ENCODE measurements at regions not wholly inside any gene's neighbourhood (a gene's known extent, or its start where the extent isn't known, plus 50 kb on each side); places are given as distances from the start of the nearest gene placed in this dataset.

- intact Hi-C loops (cut with DNase I), result no loop called here
- ATAC-seq, result no peak
- TF ChIP-seq CTCF (IDR thresholded peaks at IDR 0.05), result no peak
- H3K27ac ChIP-seq, result no peak overlapping the region
- no peaks in the 10 kb centered on the region for H3K27me3 ChIP-seq
- no peak overlapping the region for H3K4me3 ChIP-seq
- H3K4me1 ChIP-seq, result peaks cover 0 to 11% (median 0%) of the 10 kb centered on the region in 9 donors
- 72 to 82% methylated on average over 11 of the region's 11 CpGs for WGBS, 2 donors
- no peaks in the 10 kb centered on the region for H3K36me3 ChIP-seq
- no peak for DNase-seq
- no peaks in the 10 kb centered on the region for H3K9me3 ChIP-seq
These were observed 294.6 kb downstream of the NUAK1 start for GRCh38 chr12:105843986-105844760.

- ATAC-seq, result no peak
- no peak overlapping the region for H3K27ac ChIP-seq
- intact Hi-C loops (cut with DNase I), result no loop called here
- H3K27me3 ChIP-seq, result no peaks in the 10 kb centered on the region
- H3K4me3 ChIP-seq, result no peak overlapping the region
- H3K9me3 ChIP-seq, result no peaks in the 10 kb centered on the region
- no peak for TF ChIP-seq CTCF (IDR thresholded peaks at IDR 0.05)
- no peaks in the 10 kb centered on the region for H3K36me3 ChIP-seq
- H3K4me1 ChIP-seq, result peaks cover 0 to 11% (median 0%) of the 10 kb centered on the region in 9 donors
- no peak for DNase-seq
These were observed 292.4 kb downstream of the NUAK1 start for GRCh38 chr12:105846331-105846730.

GRCh38 chr12:105847068-105847467 lies 291.7 kb downstream of the NUAK1 start:
- DNase-seq (no peak), ATAC-seq (no peak)
- H3K27me3 ChIP-seq, result no peaks in the 10 kb centered on the region
- H3K36me3 ChIP-seq, result no peaks in the 10 kb centered on the region
- no peak overlapping the region for H3K27ac ChIP-seq
- peaks cover 0 to 13% (median 0%) of the 10 kb centered on the region in 9 donors for H3K4me1 ChIP-seq
- no peaks in the 10 kb centered on the region for H3K9me3 ChIP-seq
- intact Hi-C loops (cut with DNase I), result no loop called here
- no peak for TF ChIP-seq CTCF (IDR thresholded peaks at IDR 0.05)
- WGBS, 2 donors, result 97% methylated on average over 1 of the region's 1 CpG
- no peak overlapping the region for H3K4me3 ChIP-seq

- intact Hi-C loops (cut with DNase I), result no loop called here
- no peak overlapping the region for H3K27ac ChIP-seq
- 94 to 95% methylated on average over 2 of the region's 2 CpGs for WGBS, 2 donors
- no peaks in the 10 kb centered on the region for H3K36me3 ChIP-seq
- H3K4me1 ChIP-seq, result peaks cover 0 to 25% (median 0%) of the 10 kb centered on the region in 9 donors
- H3K4me3 ChIP-seq, result no peak overlapping the region
- H3K27me3 ChIP-seq, result no peaks in the 10 kb centered on the region
- ATAC-seq, result no peak
- no peaks in the 10 kb centered on the region for H3K9me3 ChIP-seq
- DNase-seq, result no peak
- no peak for TF ChIP-seq CTCF (IDR thresholded peaks at IDR 0.05)
These were observed 290.5 kb downstream of the NUAK1 start for GRCh38 chr12:105848286-105848685.

Measured in heart right ventricle (tissue), 16 donors.